SK-N-SH (cell line): ENCODE measurements at regions not wholly inside any gene's neighbourhood (a gene's known extent, or its start where the extent isn't known, plus 50 kb on each side); places are given as distances from the start of the nearest gene placed in this dataset.

Source experiments
- CTCF ChIA-PET: fragments of 300-600, 350-600 bp; formaldehyde crosslinking; extraction: SDS; loops from one replicate; lab custom pipeline; 2021; lab: Yijun Ruan, JAX
- POLR2A ChIA-PET: fragments of 350-600 bp; sonication (Branson Sonifier 250); formaldehyde crosslinking; extraction: SDS; loops from one replicate; lab custom pipeline; 2020; ENCODE audit warnings: antibody characterized with exemption, inconsistent platforms; lab: Yijun Ruan, JAX
- DNase-seq: peaks from one replicate; pipeline ENCODE4 v3.0.0; 2012
- H2AFZ ChIP-seq: fragments of 200-600 bp; sonication (generic); 2 replicates; pipeline ENCODE4 v1.8.1; 2016; ENCODE audit warnings: antibody characterized with exemption, mild to moderate bottlenecking, low read depth
- H3F3A ChIP-seq: fragments of 200-600 bp; sonication (generic); replicated peaks from 2 replicates; pipeline ENCODE3; 2016; ENCODE audit warnings: antibody characterized with exemption, mild to moderate bottlenecking; ENCODE audit not compliant: insufficient read depth
- H3K27ac ChIP-seq, 2 experiments: fragments of 200-500 bp in 1 of 2; fragments of 200-600 bp in 1 of 2; sonication (Bioruptor generic) in 1 of 2; sonication (generic), shearing (Covaris generic) in 1 of 2; 2 replicates each; pipeline versions ENCODE4 v1.5.1 to v1.6.1; 2014 to 2016; ENCODE audit warnings: low read depth in 2 of 2, inconsistent platforms in 1 of 2, low read length in 1 of 2, mild to moderate bottlenecking in 1 of 2, mixed read lengths in 1 of 2
- H3K27me3 ChIP-seq: fragments of 200-600 bp; sonication (generic), shearing (Covaris generic); 2 replicates; pipeline ENCODE4 v1.6.1; 2016; ENCODE audit warnings: mixed run types; ENCODE audit not compliant: insufficient read depth
- H3K36me3 ChIP-seq, 2 experiments: fragments of 200-500 bp in 1 of 2; fragments of 200-600 bp in 1 of 2; sonication (Bioruptor generic) in 1 of 2; sonication (generic) in 1 of 2; replicated peaks in 1 of 2; 2 replicates each; pipeline versions ENCODE3 to v1.5.1; 2014 to 2016; ENCODE audit warnings: low read length in 1 of 2, mild to moderate bottlenecking in 1 of 2; ENCODE audit not compliant: insufficient read depth in 2 of 2, control insufficient read depth in 1 of 2
- H3K4me1 ChIP-seq, 2 experiments: fragments of 200-500 bp in 1 of 2; fragments of 200-600 bp in 1 of 2; sonication (Bioruptor generic) in 1 of 2; sonication (generic), shearing (Covaris generic) in 1 of 2; 2 replicates each; pipeline versions ENCODE4 v1.5.1 to v1.6.1; 2014 to 2016; ENCODE audit warnings: low read depth in 1 of 2, low read length in 1 of 2, mixed run types in 1 of 2; ENCODE audit not compliant: insufficient read depth in 2 of 2, control insufficient read depth in 1 of 2
- H3K4me2 ChIP-seq: fragments of 200-600 bp; sonication (generic), shearing (Covaris generic); 2 replicates; pipeline ENCODE4 v1.6.1; 2017; ENCODE audit warnings: mixed run types
- H3K4me3 ChIP-seq, 2 experiments: fragments of 200-500 bp in 1 of 2; fragments of 200-600 bp in 1 of 2; sonication (Bioruptor generic) in 1 of 2; sonication (generic), shearing (Covaris generic) in 1 of 2; 2 replicates each; pipeline versions ENCODE4 v1.5.1 to v1.8.1; 2014 to 2016; ENCODE audit warnings: low read depth in 2 of 2, inconsistent platforms in 1 of 2, low read length in 1 of 2, mild to moderate bottlenecking in 1 of 2, mixed read lengths in 1 of 2, moderate library complexity in 1 of 2
- H3K79me2 ChIP-seq: fragments of 200-600 bp; sonication (generic); 2 replicates; pipeline ENCODE4 v1.8.1; 2017; ENCODE audit warnings: mild to moderate bottlenecking; ENCODE audit not compliant: insufficient read depth
- H3K9ac ChIP-seq: fragments of 200-600 bp; sonication (generic); 2 replicates; pipeline ENCODE4 v1.6.1; 2017; ENCODE audit warnings: mixed run types
- H3K9me2 ChIP-seq: fragments of 200-600 bp; sonication (generic); 2 replicates; pipeline ENCODE4 v1.6.1; 2017; ENCODE audit warnings: mixed run types
- H3K9me3 ChIP-seq: fragments of 200-600 bp; sonication (generic); 2 replicates; pipeline ENCODE4 v1.6.1; 2017; ENCODE audit warnings: mixed run types, mild to moderate bottlenecking, moderate library complexity
- H4K20me1 ChIP-seq: fragments of 200-600 bp; sonication (generic); 2 replicates; pipeline ENCODE4 v1.6.1; 2017; ENCODE audit warnings: mild to moderate bottlenecking, mixed run types; ENCODE audit not compliant: insufficient read depth
- FOSL2 ChIP-seq: IDR thresholded peaks from 2 replicates; pipeline ENCODE4 v1.4.0; 2012; ENCODE audit warnings: low read depth, mild to moderate bottlenecking, moderate library complexity, borderline replicate concordance
- FOXJ3 ChIP-seq: sonication (generic); formaldehyde crosslinking; IDR thresholded peaks from 2 replicates; pipeline ENCODE4 v1.5.1; 2020; ENCODE audit warnings: mild to moderate bottlenecking, missing genetic modification reagents
- MAX ChIP-seq: IDR thresholded peaks from 2 replicates; pipeline ENCODE4 v1.4.0; 2012; ENCODE audit warnings: low read depth
- MXI1 ChIP-seq: IDR thresholded peaks from 2 replicates; pipeline ENCODE4 v1.6.1; 2012; ENCODE audit warnings: mild to moderate bottlenecking, low read depth, low read length, improper control_type of control experiment
- NRF1 ChIP-seq: IDR thresholded peaks from 2 replicates; pipeline ENCODE4 v1.6.1; 2012; ENCODE audit warnings: low read depth, mild to moderate bottlenecking, low read length
- RFX5 ChIP-seq: IDR thresholded peaks from 2 replicates; pipeline ENCODE4 v1.6.1; 2012; ENCODE audit warnings: mild to moderate bottlenecking, improper control_type of control experiment, low read length
- RXRA ChIP-seq: IDR thresholded peaks from 2 replicates; pipeline ENCODE4 v1.4.0; 2012; ENCODE audit warnings: low read depth, mild to moderate bottlenecking, borderline replicate concordance
- SIN3A ChIP-seq: IDR thresholded peaks from 2 replicates; pipeline ENCODE4 v1.6.1; 2012; ENCODE audit warnings: low read depth, mild to moderate bottlenecking, low read length, moderate library complexity, borderline replicate concordance
- SMC3 ChIP-seq: IDR thresholded peaks from 2 replicates; pipeline ENCODE4 v1.6.1; 2012; ENCODE audit warnings: low read depth, low read length, improper control_type of control experiment
- TCF12 ChIP-seq: IDR thresholded peaks from 2 replicates; pipeline ENCODE4 v1.4.0; 2012
- USF1 ChIP-seq: IDR thresholded peaks from 2 replicates; pipeline ENCODE4 v1.4.0; 2012; ENCODE audit warnings: low read depth, borderline replicate concordance
- WGBS: methylation state at CpG from one replicate; pipeline ENCODE4 v1.1.6; 2017; ENCODE audit warnings: low lambda C conversion rate; 5-methylcytosine and 5-hydroxymethylcytosine counted together

DNA sequence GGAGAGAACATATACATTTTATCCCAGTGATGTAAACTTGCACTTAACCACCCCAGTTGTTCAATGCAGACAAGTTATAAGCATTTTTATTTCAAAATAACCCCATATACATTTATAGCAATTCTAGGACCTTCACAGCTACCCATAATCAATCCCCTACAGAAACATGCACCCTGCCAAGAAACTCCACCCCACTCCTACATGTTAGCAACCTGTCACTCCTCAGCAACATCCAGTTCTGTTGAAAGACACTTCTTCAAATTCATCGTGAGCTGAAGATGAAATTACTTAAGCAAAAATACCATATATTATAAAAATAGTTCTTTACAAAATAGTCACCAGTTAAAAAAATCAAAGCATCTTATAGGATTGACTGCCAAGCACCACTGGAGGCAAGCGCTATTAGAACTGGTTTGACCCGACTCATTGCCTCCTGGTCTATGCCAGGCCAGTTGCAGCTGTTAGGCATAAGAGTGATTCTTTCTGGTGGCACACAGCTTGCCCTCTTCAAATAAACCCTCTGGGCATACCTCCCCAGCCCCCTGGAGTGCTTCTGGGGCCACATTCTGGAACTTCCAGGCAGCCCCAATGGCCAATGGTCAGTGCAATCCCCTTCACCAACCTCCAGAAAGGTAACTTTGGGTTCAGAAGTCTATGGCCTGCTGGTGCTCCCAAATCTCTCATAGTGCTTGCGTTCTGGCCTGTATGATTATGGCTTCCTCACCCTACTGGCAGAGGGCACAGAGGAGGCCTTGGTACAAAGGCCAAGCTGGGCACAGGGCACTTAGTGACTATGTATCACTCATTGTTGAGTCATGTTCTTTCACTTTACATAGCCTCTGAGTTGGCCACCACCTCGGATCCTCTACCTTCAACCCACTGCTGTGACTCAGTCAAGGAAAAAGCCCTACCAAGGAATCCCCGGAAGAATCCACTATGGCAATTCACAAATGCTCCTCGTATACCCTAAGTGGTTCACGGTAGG, 72.2 kb upstream of the RALGPS2 start:
- DNase-seq: no peak

DNA sequence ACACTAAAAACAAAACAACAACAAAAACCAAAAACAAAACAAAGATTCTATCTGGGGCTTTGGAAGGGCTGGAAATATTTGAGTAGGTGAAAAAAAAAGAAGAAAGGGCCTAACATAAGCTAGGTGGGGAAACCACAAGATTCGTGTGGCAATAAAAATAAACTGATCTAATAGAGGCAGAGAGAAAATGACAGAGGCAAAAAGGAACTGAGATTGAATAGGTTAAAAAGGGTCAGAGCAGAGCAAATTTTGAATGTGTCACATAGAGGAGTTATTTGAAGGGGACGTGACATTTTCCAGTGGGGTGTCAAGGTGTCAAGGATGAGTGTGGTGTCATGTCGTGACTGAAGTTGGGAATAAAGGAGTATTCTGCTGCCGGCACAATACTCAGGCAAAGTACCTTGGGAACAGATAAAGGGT, 65.2 kb upstream of the RALGPS2 start:
- Histone ChIP-seq H3F3A (no peaks in the 10 kb centered on the region), H3K4me3 (no peak overlapping the region), H3K79me2 (no peaks in the 10 kb centered on the region), H3K9me2 (no peaks in the 10 kb centered on the region), H3K9ac (no peak overlapping the region), H3K4me2 (no peak overlapping the region), H3K27me3 (no peaks in the 10 kb centered on the region), H3K36me3 (no peaks in the 10 kb centered on the region), H4K20me1 (no peaks in the 10 kb centered on the region), H3K9me3 (no peaks in the 10 kb centered on the region), H3K27ac (no peak overlapping the region), H3K4me1 (no peaks in the 10 kb centered on the region), H2AFZ (no peak overlapping the region)
- DNase-seq: no peak
- ChIA-PET POLR2A (no interaction called here), CTCF (interaction anchor here (1.9 kb wide), 1 partner anchor 117 kb away, joined by 6 read pairs; no protein-coding TSS in a partner anchor)
- WGBS: 67% methylated on average over 4 of the region's 4 CpGs
- TF ChIP-seq SIN3A: no peak
- no peak for TF ChIP-seq TCF12
- TF ChIP-seq MAX: no peak
- no peak for TF ChIP-seq RFX5
- TF ChIP-seq USF1: no peak
- no peak for TF ChIP-seq MXI1
- TF ChIP-seq FOSL2: no peak
- no peak for TF ChIP-seq NRF1
- no peak for TF ChIP-seq FOXJ3 (CRISPR knock-in tag)
- TF ChIP-seq RXRA: no peak
- TF ChIP-seq SMC3: no peak

More for the DNA sequence above, 72.2 kb upstream of the RALGPS2 start:
- Histone ChIP-seq H3K27me3 (no peaks in the 10 kb centered on the region), H3F3A (no peaks in the 10 kb centered on the region), H3K79me2 (no peaks in the 10 kb centered on the region), H4K20me1 (no peaks in the 10 kb centered on the region), H3K4me1 (peaks cover 5 to 8% of the 10 kb centered on the region in 2 experiments; a peak in 2 of 4 replicates), H3K27ac (no peak overlapping the region), H3K9me3 (no peaks in the 10 kb centered on the region), H3K9ac (no peak overlapping the region), H3K4me2 (no peak overlapping the region), H3K4me3 (no peak overlapping the region), H3K9me2 (no peaks in the 10 kb centered on the region), H2AFZ (no peak overlapping the region), H3K36me3 (no peaks in the 10 kb centered on the region)
- CTCF ChIA-PET: interaction anchor here (1.0 to 1.2 kb wide), 2 partner anchors 65 to 110 kb away, joined by 3 read pairs; no protein-coding TSS in a partner anchor
- POLR2A ChIA-PET: no interaction called here
- TF ChIP-seq RXRA (no peak), FOSL2 (peak; percentile 44; the same call in 1 of the 2 replicates)
- WGBS: 72% methylated on average over 8 of the region's 8 CpGs
